ENCODE measurements at regions not wholly inside any gene's neighbourhood (a gene's known extent, or its start where the extent isn't known, plus 50 kb on each side); places are given as distances from the start of the nearest gene placed in this dataset.
A peak's percentile ranks its signal among the peaks of the same experiment; 100 is the strongest.

DNA sequence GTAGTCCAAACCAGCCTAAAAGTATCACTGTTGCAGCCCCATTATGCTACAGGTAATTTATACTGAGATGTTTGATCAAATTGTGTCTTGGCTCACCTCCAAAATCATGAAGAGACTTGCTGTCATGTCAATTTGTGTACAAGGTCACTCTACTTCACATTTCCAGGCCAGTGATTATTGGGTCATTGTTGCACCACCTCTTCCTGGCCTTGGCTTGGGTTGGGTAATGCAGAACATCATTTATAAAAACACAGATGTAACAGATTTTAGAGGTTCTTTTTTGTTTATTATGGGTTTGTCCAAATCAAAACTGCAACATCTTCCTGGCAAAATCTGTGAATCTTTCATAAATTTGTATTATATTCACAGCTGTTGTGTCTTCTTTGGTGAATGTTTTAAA, 459.5 kb downstream of the ANKRD50 start:
- DNase-seq = no peak

DNA sequence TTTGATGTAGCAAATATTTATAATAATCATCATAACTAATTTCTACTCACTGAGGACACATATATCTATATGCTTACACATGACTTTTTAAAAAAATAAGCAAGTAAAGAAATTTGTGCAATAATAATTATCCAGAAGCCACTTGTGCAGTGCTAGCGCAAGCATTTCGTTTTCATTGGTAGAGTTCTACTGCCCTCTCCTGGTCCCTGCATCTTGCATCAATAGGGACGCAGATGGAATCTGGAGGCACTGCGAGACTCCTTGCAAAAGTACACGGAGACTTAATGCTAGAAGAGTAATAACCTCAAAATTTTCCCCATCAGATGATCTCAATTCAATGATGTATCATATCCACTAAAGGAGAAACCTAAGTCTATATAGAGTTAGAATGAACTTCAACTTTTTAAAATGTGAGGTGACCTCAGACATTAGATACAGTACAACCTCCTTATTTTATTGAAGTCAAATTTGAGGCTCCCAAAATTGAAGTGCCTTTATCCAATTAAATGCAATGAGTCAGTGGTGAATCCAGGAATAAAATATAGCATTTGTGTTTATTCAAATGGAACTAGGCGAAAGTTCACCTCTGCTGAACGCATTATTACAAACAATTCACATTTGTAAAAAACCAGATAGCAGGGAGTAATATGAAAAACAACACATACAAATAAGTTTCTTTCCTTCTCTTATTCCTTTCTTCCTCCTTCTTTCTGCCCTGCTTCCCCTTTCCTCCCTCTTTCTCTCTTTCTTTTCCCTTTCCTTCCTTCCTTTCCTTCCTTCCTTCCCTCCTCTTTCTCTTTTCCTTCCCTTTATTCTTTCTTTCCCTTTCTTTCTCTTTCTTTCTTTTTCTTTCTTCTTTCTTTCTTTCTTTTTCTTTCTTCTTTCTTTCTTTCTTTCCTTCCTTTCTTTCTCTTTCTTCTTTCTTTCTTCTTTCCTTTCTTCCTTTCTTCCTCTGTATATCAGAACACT, 450.0 kb downstream of the ANKRD50 start:
- DNase-seq = peak; percentile 75 to 82 (median 78)

GRCh38 chr4:124265701-124266100, 446.8 kb downstream of the ANKRD50 start:
- no peak for DNase-seq

DNA sequence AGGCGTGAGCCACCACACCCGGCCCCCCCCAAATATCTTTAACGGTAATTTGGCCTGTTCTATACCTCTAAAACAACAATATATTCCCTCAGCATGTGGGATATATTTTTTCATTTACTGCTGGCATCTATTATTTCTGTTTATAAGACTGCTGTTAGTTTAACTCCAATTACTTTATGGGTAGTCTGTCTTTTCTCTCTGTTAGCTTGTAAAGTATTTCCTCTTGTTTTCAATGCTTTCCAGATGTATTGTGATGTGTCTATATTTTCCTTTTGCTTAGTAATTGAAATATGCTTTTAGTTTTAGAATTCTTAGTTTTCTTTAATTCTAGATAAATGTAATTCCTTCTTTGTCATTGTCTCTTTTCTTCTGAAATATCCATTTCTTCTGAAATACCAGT, 445.8 kb downstream of the ANKRD50 start:
- no peak for DNase-seq

DNA sequence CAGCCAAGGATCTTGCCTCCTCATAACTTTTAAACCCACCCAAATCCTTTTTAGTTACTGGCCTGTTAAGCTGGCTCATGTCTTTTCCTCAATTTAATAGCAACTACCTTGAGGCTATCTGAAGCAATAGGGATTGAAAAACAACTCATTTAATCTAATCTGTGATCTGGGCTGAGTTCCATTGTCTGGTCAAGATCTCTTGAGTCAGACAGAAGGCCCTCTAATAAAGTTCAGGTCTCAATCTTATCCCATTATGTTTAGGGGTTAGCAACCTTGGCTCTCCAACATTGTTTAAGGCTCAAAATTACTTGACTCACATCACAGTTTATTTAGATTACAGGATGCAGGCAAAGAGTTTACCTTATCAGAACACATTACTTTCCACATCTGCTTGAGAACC, 436.1 kb downstream of the ANKRD50 start:
- no peak for DNase-seq

GRCh38 chr4:124277691-124278090, 434.8 kb downstream of the ANKRD50 start:
- no peak for DNase-seq

- DNase-seq = no peak
Observed at GRCh38 chr4:124278477-124278876, 434.1 kb downstream of the ANKRD50 start.

DNA sequence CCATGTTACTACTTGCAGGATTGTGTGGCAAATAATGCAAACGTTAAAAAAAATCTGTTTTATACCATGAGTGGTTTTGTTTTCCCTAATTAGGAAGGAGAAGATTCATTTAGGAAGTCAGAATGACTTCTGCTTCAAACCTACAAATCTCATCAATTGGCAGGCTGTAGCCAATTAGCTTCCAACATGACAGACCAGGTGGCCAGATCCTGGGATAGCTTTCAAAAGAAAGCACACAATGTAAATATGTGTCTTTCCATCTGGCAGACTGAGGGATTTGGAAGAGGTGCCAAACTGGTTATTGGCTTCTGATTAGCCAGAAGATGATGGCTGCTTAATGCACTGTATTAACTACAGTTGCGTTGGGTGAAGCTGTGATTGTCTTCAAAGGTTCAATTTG, 432.8 kb downstream of the ANKRD50 start:
- no peak for DNase-seq

- no peak for DNase-seq
Observed at GRCh38 chr4:124282301-124282898, 430.1 kb downstream of the ANKRD50 start.

DNA sequence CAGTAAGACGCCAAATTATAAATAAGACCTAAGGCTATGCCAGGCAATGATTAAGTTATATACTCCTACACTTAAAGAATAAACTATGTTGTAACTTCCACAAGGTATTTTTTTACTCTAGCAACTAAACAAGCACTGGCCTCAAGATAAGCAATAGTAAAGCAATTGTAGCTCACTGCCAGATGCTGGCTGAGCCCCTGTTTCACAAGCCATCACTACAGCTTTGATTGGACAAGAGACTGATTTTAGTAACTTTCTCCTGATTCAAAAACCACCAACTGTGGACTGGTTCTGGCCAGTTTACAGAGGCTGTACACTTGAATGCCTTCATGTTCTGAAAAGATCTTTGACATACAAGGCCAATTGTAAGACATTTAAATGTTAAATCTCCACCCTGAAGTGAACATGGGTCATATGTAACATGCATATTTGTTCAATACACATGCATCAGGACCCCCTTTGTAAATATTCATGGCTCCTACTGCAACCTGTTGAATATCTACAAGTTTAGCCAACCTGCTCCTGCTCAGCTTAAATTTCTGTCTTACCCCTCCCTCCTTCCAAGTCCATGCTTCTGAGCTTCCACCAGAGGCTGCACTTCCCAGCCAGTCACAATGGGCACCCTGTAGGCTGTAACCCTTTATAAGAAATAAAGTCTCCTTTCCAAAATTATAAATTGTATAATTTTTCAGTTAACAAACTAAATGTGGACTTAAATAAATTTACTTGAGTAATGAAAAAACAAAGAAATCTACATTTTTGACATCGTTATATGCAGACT, 423.6 kb downstream of the ANKRD50 start:
- no peak for DNase-seq

DNA sequence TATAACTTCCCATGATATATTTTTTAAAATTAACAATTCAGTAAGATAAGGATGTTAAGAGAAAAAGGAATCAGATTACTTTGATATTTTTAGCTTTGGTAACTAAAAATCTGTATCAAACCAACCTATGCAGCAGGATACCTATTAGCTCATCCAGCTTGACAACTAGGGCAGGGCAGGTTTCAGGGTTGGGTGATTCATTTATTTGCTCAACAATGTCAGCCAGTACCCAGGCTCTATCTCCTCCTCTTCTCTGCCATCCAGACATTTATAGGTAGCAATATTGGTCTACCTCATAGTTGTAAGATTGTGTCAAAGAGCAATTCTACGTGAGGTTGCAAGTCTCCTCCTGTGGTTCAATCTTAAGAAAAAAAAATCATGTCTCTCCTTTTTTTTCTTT, 421.9 kb downstream of the ANKRD50 start:
- no peak for DNase-seq

DNA sequence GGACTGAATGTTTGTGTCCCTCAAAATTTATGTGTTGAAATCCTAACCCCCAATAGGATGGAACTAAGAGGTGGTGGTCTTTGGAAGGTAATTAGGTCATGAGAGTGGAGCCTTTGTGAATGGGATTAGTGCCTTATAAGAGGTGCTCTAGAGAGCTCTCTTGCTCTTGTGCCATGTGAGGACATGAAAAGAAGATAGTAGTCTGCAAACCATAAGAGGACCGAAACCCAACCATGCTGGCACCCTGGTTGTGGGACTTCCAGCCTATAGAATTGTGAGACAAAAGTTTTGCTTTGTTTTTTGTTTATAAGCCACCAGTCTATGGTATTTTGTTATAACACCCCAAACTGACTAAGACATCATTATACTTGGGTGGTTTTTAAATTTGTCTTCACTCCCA, 417.1 kb downstream of the ANKRD50 start:
- no peak for DNase-seq

GRCh38 chr4:124304941-124305340, 407.6 kb downstream of the ANKRD50 start:
- no peak for DNase-seq

DNA sequence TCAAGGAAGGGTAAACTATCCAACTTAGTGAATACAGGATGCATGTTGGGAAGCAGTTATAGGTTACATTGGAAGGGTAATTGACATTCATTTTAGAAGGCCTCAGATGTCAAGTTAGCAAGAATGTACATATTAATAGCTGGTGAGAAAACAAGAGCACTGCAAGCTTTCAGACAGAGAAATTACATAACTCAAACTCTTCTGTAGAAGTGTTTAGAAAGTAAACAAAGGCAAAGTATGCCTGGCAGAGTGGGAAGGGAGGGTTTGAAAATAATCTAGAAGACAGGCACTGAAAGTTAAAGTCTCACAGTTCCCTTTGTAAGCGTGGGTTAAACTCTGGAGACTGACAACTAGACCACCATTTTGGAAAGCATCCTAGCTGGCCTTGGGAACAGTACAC, 406.2 kb downstream of the ANKRD50 start:
- DNase-seq = no peak

DNA sequence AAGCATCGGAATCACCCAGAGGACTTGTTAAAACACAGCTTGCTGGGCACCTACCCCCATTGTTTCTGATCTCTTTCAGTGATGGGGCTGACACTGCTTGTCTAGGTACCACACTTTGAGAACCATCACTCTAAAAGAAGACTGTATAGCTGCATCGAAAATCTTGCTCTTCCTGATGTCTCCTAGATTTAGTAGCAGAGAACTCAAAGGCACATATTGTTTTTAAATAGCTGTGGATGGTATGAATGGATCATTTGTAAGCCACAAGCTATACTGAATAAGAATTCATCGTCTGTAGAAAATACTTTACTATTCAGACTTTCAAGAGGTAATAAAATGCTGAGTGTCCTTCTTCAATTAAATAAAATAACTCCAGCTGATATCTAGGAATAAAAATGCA, 405.4 kb downstream of the ANKRD50 start:
- DNase-seq = no peak

GRCh38 chr4:124318292-124318691, 394.2 kb downstream of the ANKRD50 start:
- no peak for DNase-seq

- no peak for DNase-seq
Observed at GRCh38 chr4:124321364-124321763, 391.2 kb downstream of the ANKRD50 start.

DNA sequence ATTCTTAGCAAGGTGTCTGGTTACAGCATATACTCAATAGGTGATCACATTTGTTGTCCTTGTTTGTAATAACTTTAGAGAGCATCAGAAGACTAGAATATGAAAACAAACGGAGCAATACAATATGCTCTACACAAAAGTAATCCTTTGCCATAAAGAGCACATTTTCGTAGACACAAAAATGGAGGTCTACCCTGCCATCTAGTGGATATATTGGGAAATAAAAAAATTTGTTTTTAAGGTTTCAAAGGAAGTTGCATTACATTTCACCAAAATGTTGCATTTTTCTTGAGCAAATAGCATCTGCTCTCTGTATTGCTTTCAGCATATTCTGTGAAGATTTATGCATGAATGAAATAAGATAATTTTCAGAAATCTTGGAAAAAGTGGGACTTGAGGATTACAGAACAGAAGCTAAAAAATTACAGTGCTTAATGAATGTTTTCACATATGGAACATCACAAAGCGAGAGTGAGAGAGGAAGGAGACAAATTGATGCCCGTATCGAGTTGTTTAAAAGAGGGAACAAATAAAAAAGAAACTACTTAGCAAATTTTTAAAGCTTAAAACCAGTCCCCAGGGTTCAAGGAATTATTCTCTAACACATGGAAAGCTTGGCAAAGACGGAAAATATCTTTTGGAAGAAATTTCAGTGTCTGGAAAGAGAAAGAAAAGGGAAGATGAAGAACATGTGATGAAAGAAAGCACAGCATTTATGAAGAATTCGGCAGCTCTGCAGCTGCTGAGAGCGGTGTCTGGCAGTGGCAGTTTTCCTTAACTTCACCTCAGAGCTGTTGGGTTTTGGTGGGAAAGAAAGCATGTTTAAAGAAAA, 390.1 kb downstream of the ANKRD50 start:
- peak; percentile 6 to 58 (median 25) for DNase-seq

DNA sequence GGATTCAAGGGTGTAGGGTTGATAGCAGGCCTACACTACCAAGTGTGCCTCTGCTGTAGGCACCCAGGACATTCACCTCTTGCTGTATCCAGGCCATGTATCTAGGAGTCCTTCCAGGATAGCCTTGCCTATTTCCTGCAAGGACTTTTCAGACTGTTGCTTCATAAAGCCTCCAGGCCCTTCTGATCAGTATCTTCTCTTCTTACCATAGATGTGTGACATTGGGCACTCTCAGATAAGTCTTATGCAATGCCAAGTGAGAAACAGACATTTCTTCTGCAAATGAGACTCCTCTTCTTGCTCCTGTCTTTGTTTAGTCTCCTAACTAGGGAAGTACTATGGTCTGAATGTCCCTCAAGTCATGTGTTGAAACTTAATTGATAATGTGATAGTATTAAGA, 386.8 kb downstream of the ANKRD50 start:
- DNase-seq = no peak

GRCh38 chr4:124329134-124329533, 383.4 kb downstream of the ANKRD50 start:
- no peak for DNase-seq

GRCh38 chr4:124330045-124330444, 382.5 kb downstream of the ANKRD50 start:
- no peak for DNase-seq

GRCh38 chr4:124331781-124332180, 380.8 kb downstream of the ANKRD50 start:
- DNase-seq = no peak

Data from suppressor macrophage (primary cell).